BJ (cell line): ENCODE measurements at regions not wholly inside any gene's neighbourhood (a gene's known extent, or its start where the extent isn't known, plus 50 kb on each side); places are given as distances from the start of the nearest gene placed in this dataset.

Source experiments
- CTCF ChIA-PET: fragments of 350-600 bp; formaldehyde crosslinking; extraction: SDS; loops from one replicate; lab custom pipeline; 2021; ENCODE audit warnings: antibody characterized with exemption, inconsistent platforms; lab: Yijun Ruan, JAX
- POLR2A ChIA-PET: fragments of 300-600 bp; sonication (Branson Sonifier 250); formaldehyde crosslinking; extraction: SDS; loops from one replicate; lab custom pipeline; 2021; ENCODE audit warnings: antibody characterized with exemption; lab: Charles Lee
- DNase-seq: peaks from one replicate; pipeline ENCODE4 v3.0.0-alpha.2; 2011; ENCODE audit warnings: low read depth
- H3K27me3 ChIP-seq: 2 replicates; pipeline ENCODE4 v1.6.0; 2011; ENCODE audit warnings: low read length; ENCODE audit not compliant: control insufficient read depth, insufficient read depth
- H3K36me3 ChIP-seq: 2 replicates; pipeline ENCODE4 v1.5.1; 2011; ENCODE audit warnings: low read length; ENCODE audit not compliant: control insufficient read depth, insufficient read depth
- H3K4me3 ChIP-seq: 2 replicates; pipeline ENCODE4 v1.5.1; 2011; ENCODE audit warnings: low read depth, mild to moderate bottlenecking, control low read depth, low read length
- TF ChIP-seq, protein P1 (sequence below): IDR thresholded peaks from 2 replicates; pipeline ENCODE4 v1.5.1; 2011; ENCODE audit warnings: low read depth, mild to moderate bottlenecking, control low read depth, inconsistent platforms, low read length, moderate library complexity; ENCODE audit not compliant: insufficient read depth

GRCh38 chr13:34039678-34040077 is 221.7 kb downstream of the RFC3 start:
- DNase-seq, result no peak
- TF ChIP-seq, protein P1, sequence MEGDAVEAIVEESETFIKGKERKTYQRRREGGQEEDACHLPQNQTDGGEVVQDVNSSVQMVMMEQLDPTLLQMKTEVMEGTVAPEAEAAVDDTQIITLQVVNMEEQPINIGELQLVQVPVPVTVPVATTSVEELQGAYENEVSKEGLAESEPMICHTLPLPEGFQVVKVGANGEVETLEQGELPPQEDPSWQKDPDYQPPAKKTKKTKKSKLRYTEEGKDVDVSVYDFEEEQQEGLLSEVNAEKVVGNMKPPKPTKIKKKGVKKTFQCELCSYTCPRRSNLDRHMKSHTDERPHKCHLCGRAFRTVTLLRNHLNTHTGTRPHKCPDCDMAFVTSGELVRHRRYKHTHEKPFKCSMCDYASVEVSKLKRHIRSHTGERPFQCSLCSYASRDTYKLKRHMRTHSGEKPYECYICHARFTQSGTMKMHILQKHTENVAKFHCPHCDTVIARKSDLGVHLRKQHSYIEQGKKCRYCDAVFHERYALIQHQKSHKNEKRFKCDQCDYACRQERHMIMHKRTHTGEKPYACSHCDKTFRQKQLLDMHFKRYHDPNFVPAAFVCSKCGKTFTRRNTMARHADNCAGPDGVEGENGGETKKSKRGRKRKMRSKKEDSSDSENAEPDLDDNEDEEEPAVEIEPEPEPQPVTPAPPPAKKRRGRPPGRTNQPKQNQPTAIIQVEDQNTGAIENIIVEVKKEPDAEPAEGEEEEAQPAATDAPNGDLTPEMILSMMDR, result no peak
- Histone ChIP-seq H3K4me3 (no peak overlapping the region), H3K27me3 (no peaks in the 10 kb centered on the region), H3K36me3 (no peaks in the 10 kb centered on the region)
- ChIA-PET CTCF (no interaction called here), POLR2A (no interaction called here)

- CTCF ChIA-PET, result interaction anchor here (1.5 kb wide), 1 partner anchor 12 kb away, joined by 3 read pairs; no protein-coding TSS in a partner anchor
- no peak for DNase-seq
- POLR2A ChIA-PET, result no interaction called here
- H3K4me3 ChIP-seq, result no peak overlapping the region
- no peaks in the 10 kb centered on the region for H3K36me3 ChIP-seq
- no peaks in the 10 kb centered on the region for H3K27me3 ChIP-seq
- TF ChIP-seq, protein P1, result no peak
Observed at GRCh38 chr13:34040863-34041262, 222.9 kb downstream of the RFC3 start.

GRCh38 chr13:34044041-34044440 is 226.1 kb downstream of the RFC3 start:
- Histone ChIP-seq H3K36me3 (no peaks in the 10 kb centered on the region), H3K4me3 (no peak overlapping the region), H3K27me3 (no peaks in the 10 kb centered on the region)
- ChIA-PET CTCF (no interaction called here), POLR2A (no interaction called here)
- TF ChIP-seq, protein P1, result no peak
- peak; percentile 61 for DNase-seq

- POLR2A ChIA-PET, result no interaction called here
Observed at GRCh38 chr13:34044660-34045080, 226.7 kb downstream of the RFC3 start.

DNA sequence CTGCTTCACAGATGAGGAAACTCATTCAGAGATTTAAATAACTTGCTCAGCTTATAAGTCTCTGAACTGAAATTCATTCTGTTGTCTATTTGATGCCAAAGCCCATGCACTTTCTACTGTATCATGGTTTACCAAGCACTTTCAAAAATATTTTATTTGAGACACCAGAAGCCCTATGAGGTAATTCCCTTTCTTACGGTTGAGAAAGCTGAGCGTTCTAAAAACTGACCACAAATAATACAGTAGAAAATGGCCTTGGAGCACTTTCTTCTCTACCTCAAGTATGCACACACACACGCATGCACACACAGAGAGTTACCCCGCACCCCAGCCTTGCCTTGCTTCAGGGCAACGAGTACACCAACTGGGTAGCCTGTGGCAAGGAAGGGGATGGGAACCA is 228.5 kb downstream of the RFC3 start:
- Histone ChIP-seq H3K27me3 (no peaks in the 10 kb centered on the region), H3K4me3 (no peak overlapping the region), H3K36me3 (no peaks in the 10 kb centered on the region)
- ChIA-PET CTCF (no interaction called here), POLR2A (no interaction called here)
- TF ChIP-seq, protein P1, result no peak
- no peak for DNase-seq

More at GRCh38 chr13:34044660-34045080, 226.7 kb downstream of the RFC3 start:
- CTCF ChIA-PET, result no interaction called here
- Histone ChIP-seq H3K36me3 (no peaks in the 10 kb centered on the region), H3K27me3 (no peaks in the 10 kb centered on the region), H3K4me3 (no peak overlapping the region)
- TF ChIP-seq, protein P1, result no peak
- DNase-seq, result peak; percentile 65
